B cell (primary cell): ENCODE measurements at regions not wholly inside any gene's neighbourhood (a gene's known extent, or its start where the extent isn't known, plus 50 kb on each side); places are given as distances from the start of the nearest gene placed in this dataset.

Experiments used
- EZH2 ChIP-seq: IDR thresholded peaks from 2 replicates; pipeline ENCODE4 v1.6.1; 2012; ENCODE audit warnings: borderline replicate concordance, low read depth, mild to moderate bottlenecking, moderate library complexity, low read length; ENCODE audit not compliant: insufficient read depth, poor library complexity, severe bottlenecking
- TF ChIP-seq, protein P1 (sequence below): fragments of 200-600 bp; IDR thresholded peaks from one replicate; pipeline ENCODE4 v1.8.0; 2022; ENCODE audit warnings: antibody characterized with exemption, mild to moderate bottlenecking

DNA sequence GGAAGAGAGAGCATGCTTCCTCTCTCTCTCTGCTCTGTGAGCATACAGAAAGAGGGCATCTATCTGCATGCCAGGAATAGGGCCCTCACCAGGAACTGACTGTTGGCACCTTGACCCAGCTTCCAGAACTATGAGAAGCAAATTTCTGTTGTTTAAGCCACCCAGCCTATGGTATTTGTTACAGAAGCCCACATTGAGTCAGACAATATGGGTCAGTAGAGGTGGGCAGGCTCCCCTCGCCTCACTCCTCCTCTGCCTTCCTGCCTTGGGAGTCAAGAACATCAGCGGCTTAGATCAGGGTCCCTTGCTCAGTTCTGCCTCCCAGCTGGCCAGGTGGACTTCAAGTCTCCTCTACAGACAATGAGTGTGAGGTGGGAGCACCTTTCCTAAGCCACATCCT lies 92.3 kb downstream of the COPS8 start:
- TF ChIP-seq, protein P1, sequence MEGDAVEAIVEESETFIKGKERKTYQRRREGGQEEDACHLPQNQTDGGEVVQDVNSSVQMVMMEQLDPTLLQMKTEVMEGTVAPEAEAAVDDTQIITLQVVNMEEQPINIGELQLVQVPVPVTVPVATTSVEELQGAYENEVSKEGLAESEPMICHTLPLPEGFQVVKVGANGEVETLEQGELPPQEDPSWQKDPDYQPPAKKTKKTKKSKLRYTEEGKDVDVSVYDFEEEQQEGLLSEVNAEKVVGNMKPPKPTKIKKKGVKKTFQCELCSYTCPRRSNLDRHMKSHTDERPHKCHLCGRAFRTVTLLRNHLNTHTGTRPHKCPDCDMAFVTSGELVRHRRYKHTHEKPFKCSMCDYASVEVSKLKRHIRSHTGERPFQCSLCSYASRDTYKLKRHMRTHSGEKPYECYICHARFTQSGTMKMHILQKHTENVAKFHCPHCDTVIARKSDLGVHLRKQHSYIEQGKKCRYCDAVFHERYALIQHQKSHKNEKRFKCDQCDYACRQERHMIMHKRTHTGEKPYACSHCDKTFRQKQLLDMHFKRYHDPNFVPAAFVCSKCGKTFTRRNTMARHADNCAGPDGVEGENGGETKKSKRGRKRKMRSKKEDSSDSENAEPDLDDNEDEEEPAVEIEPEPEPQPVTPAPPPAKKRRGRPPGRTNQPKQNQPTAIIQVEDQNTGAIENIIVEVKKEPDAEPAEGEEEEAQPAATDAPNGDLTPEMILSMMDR = no peak
- no peak for TF ChIP-seq EZH2
